Skeletal muscle tissue (tissue), 3 donors: ENCODE measurements at regions not wholly inside any gene's neighbourhood (a gene's known extent, or its start where the extent isn't known, plus 50 kb on each side); places are given as distances from the start of the nearest gene placed in this dataset.

Experiments used
- H3K27ac ChIP-seq: one replicate; pipeline ENCODE4 v1.7.0; 2013; ENCODE audit warnings: mild to moderate bottlenecking, low read depth, low read length, inconsistent platforms
- H3K27me3 ChIP-seq, 3 donors: one replicate each; pipeline ENCODE4 v1.7.0; 2013; ENCODE audit warnings: low read length in 3 of 3; ENCODE audit not compliant: control insufficient read depth in 3 of 3, insufficient read depth in 3 of 3
- H3K36me3 ChIP-seq, 3 donors: one replicate each; pipeline ENCODE4 v1.7.0; 2013; ENCODE audit warnings: low read length in 3 of 3; ENCODE audit not compliant: control insufficient read depth in 3 of 3, insufficient read depth in 3 of 3
- H3K4me1 ChIP-seq, 3 donors: one replicate each; pipeline ENCODE4 v1.7.0; 2013; ENCODE audit warnings: low read length in 3 of 3, mild to moderate bottlenecking in 3 of 3; ENCODE audit not compliant: control insufficient read depth in 3 of 3, insufficient read depth in 3 of 3
- H3K4me3 ChIP-seq, 3 donors: one replicate each; pipeline ENCODE4 v1.7.0; 2013; ENCODE audit warnings: low read length in 3 of 3
- H3K9ac ChIP-seq, 3 donors: one replicate each; pipeline ENCODE4 v1.7.0; 2013; ENCODE audit warnings: low read length in 3 of 3, mild to moderate bottlenecking in 3 of 3, moderate library complexity in 2 of 3, low read depth in 1 of 3
- H3K9me3 ChIP-seq, 3 donors: one replicate each; pipeline ENCODE4 v1.7.0; 2013; ENCODE audit warnings: low read length in 3 of 3; ENCODE audit not compliant: control insufficient read depth in 3 of 3
- donor health status: Osteomylitis.

DNA sequence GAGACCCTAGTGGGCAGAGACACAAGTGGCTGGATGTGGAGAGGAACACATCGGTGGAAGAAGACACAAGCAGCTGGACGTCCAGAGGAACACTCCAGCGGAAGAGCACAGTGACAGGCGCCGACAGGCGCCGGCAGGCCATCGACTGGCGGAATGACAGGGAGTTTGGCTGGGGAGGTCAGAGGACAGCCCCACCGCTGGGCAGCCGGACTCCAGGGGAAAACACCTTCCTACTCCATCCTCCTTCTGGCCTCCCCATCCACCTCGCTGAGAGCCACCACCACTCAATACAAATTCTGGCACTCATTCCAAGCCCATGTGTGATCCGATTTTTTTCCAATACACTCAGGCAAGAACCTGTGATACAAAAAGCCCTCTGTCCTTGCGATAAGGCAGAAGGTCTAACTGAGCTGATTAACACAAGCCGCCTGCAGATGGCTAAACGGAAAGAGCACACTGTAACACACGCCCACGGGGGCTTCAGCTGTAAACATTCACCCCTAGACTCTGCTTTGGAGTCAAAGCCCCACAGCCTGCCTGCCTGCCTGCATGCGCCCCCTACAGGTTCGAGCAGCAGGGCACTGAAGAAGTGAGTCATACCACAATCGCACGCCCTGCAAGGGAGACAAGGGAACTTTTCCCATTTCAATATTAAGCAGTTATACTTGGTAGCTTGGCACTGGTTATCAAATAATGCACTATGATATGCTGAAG lies 50.2 kb upstream of the LRP1B start:
- Histone ChIP-seq H3K9ac (no peak overlapping the region), H3K27me3 (no peaks in the 10 kb centered on the region), H3K4me1 (no peaks in the 10 kb centered on the region), H3K36me3 (no peaks in the 10 kb centered on the region), H3K9me3 (no peaks in the 10 kb centered on the region), H3K27ac (no peak overlapping the region), H3K4me3 (no peak overlapping the region)
